ENCODE measurements at regions not wholly inside any gene's neighbourhood (a gene's known extent, or its start where the extent isn't known, plus 50 kb on each side); places are given as distances from the start of the nearest gene placed in this dataset.

GRCh38 chr6:99852031-99852430 lies 142.0 kb downstream of the MCHR2 start:
- no peak for TF ChIP-seq PBX3 (CRISPR knock-in tag; IDR thresholded peaks at IDR 0.05; ENCODE audit: borderline replicate concordance)
- no peak for TF ChIP-seq FOXP4 (CRISPR knock-in tag; IDR thresholded peaks at IDR 0.05)
- no peak for TF ChIP-seq NRL (CRISPR knock-in tag; IDR thresholded peaks at IDR 0.05; ENCODE audit: borderline replicate concordance)
- no peak for TF ChIP-seq SAP130 (CRISPR knock-in tag; IDR thresholded peaks at IDR 0.05; ENCODE audit: low read depth)
- no peak for TF ChIP-seq RNF2 (conservative IDR thresholded peaks at IDR 0.05; ENCODE audit: low read depth)
- no peak for TF ChIP-seq POLR2G (IDR thresholded peaks at IDR 0.05; ENCODE audit: low read depth, low read length)
- no peak for TF ChIP-seq EHMT2 (IDR thresholded peaks at IDR 0.05; ENCODE audit: borderline replicate concordance, low read depth, low read length)
- no peak for TF ChIP-seq ZNF446 (CRISPR knock-in tag; IDR thresholded peaks at IDR 0.05)
- no peak for TF ChIP-seq NBN (conservative IDR thresholded peaks at IDR 0.05)
- TF ChIP-seq HNF4G (IDR thresholded peaks at IDR 0.05; ENCODE audit: borderline replicate concordance, low read depth, low read length), result no peak
- no peak for TF ChIP-seq HNF4G (CRISPR knock-in tag; IDR thresholded peaks at IDR 0.05; ENCODE audit: borderline replicate concordance, low read depth)
- TF ChIP-seq, protein P1, sequence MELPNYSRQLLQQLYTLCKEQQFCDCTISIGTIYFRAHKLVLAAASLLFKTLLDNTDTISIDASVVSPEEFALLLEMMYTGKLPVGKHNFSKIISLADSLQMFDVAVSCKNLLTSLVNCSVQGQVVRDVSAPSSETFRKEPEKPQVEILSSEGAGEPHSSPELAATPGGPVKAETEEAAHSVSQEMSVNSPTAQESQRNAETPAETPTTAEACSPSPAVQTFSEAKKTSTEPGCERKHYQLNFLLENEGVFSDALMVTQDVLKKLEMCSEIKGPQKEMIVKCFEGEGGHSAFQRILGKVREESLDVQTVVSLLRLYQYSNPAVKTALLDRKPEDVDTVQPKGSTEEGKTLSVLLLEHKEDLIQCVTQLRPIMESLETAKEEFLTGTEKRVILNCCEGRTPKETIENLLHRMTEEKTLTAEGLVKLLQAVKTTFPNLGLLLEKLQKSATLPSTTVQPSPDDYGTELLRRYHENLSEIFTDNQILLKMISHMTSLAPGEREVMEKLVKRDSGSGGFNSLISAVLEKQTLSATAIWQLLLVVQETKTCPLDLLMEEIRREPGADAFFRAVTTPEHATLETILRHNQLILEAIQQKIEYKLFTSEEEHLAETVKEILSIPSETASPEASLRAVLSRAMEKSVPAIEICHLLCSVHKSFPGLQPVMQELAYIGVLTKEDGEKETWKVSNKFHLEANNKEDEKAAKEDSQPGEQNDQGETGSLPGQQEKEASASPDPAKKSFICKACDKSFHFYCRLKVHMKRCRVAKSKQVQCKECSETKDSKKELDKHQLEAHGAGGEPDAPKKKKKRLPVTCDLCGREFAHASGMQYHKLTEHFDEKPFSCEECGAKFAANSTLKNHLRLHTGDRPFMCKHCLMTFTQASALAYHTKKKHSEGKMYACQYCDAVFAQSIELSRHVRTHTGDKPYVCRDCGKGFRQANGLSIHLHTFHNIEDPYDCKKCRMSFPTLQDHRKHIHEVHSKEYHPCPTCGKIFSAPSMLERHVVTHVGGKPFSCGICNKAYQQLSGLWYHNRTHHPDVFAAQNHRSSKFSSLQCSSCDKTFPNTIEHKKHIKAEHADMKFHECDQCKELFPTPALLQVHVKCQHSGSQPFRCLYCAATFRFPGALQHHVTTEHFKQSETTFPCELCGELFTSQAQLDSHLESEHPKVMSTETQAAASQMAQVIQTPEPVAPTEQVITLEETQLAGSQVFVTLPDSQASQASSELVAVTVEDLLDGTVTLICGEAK (IDR thresholded peaks at IDR 0.05), result no peak
- TF ChIP-seq, protein P1 (CRISPR knock-in tag; IDR thresholded peaks at IDR 0.05), result no peak
- no peak for TF ChIP-seq JUN (CRISPR knock-in tag; IDR thresholded peaks at IDR 0.05)
- no peak for TF ChIP-seq ESRRA (CRISPR knock-in tag; IDR thresholded peaks at IDR 0.05; ENCODE audit: low read depth)
- TF ChIP-seq EZH2 (conservative IDR thresholded peaks at IDR 0.05; ENCODE audit: low read depth, low read length), result no peak
